ENCODE measurements at regions not wholly inside any gene's neighbourhood (a gene's known extent, or its start where the extent isn't known, plus 50 kb on each side); places are given as distances from the start of the nearest gene placed in this dataset.

DNA sequence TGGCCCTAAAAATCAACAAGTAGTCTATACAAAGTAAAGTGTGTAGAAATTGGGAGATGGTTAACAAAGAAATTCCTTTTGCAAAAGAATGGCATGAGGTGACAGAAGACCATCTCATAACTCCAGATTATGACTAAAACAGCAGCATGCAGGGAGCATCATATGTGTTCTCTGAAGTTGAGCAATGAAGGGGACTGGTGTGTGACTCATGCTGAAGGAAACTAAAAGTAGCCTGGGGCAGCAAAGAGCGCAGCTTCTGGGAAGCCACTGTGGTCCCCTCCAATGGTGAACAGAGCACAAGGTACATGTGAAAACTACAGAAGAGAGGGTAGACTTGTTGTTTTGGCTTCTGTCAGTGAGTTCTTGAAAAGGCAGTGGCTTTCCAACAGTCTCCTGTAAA is 133.4 kb downstream of the MACC1 start:
- Histone ChIP-seq H3K23me2 (ENCODE audit: insufficient read length, low read depth, low read length, poor library complexity, severe bottlenecking) (no peaks in the 10 kb centered on the region), H3K4me2 (ENCODE audit: insufficient read depth, insufficient read length, low read length) (no peak overlapping the region), H2BK5ac (ENCODE audit: insufficient read length, low read length) (no peak overlapping the region), H3K9me3 (ENCODE audit: control insufficient read depth, low read depth, low read length) (no peaks in the 10 kb centered on the region), H2AFZ (ENCODE audit: low read length) (no peak overlapping the region), H4K5ac (ENCODE audit: insufficient read length, low read depth, low read length) (no peak overlapping the region), H3K79me2 (ENCODE audit: insufficient read depth, low read length) (peaks cover 14% of the 10 kb centered on the region; the same call in 1 of the 2 replicates), H3K27me3 (ENCODE audit: insufficient read depth, low read length) (no peaks in the 10 kb centered on the region), H4K8ac (replicated peaks; ENCODE audit: insufficient read length, low read depth, low read length) (no peak overlapping the region), H2BK12ac (ENCODE audit: insufficient read length, low read depth, low read length) (no peak overlapping the region), H3K18ac (ENCODE audit: insufficient read length, low read depth, low read length) (no peak overlapping the region), H4K91ac (ENCODE audit: insufficient read length, low read depth, low read length) (no peak overlapping the region), H3K27ac (ENCODE audit: insufficient read length, low read depth, low read length) (peak overlapping the region; percentile 1), H2BK15ac (ENCODE audit: low read depth, low read length) (no peak overlapping the region), H3T11ph (ENCODE audit: low read length) (no peak overlapping the region), H3K14ac (ENCODE audit: insufficient read depth, low read length) (no peak overlapping the region), H3K79me1 (ENCODE audit: insufficient read depth, low read depth, low read length, poor library complexity, severe bottlenecking) (no peaks in the 10 kb centered on the region), H2BK20ac (ENCODE audit: low read depth, low read length, poor library complexity, severe bottlenecking) (no peak overlapping the region), H2AK5ac (ENCODE audit: insufficient read length, low read length) (no peak overlapping the region), H3K9ac (ENCODE audit: extremely low read depth, insufficient read length, low read length) (no peak overlapping the region), H3K56ac (ENCODE audit: insufficient read length, low read depth, low read length) (no peak overlapping the region), H3K4me1 (ENCODE audit: insufficient read depth, low read length) (peaks cover 8% of the 10 kb centered on the region), H2BK120ac (ENCODE audit: low read depth, low read length, poor library complexity, severe bottlenecking) (no peak overlapping the region), H3K4ac (ENCODE audit: low read depth, low read length) (no peak overlapping the region), H4K20me1 (ENCODE audit: control insufficient read depth, insufficient read depth, insufficient read length) (no peaks in the 10 kb centered on the region), H3K23ac (ENCODE audit: insufficient read length, low read depth, low read length) (no peak overlapping the region)
- Mint-ChIP-seq H3K36me3 (ENCODE audit: insufficient read depth in 1 of 3, low read depth in 3 of 3) (no peaks in the 10 kb centered on the region; a peak in 1 of 7 replicates), H3K4me1 (peaks cover 7 to 47% of the 10 kb centered on the region in 2 experiments), H3K27ac (peak overlapping the region in 1 of 3 experiments; percentile 29; a peak in 1 of 7 replicates), H3K4me3 (no peak overlapping the region), H3K9me3 (no peaks in the 10 kb centered on the region; a peak in 1 of 5 replicates), H3K27me3 (ENCODE audit: low read depth) (no peaks in the 10 kb centered on the region)
- WGBS (ENCODE audit: extremely low coverage, insufficient read length, low lambda C conversion rate): no CpG with 5 or more reads among the region's 1 CpG
- TF ChIP-seq, protein P1, sequence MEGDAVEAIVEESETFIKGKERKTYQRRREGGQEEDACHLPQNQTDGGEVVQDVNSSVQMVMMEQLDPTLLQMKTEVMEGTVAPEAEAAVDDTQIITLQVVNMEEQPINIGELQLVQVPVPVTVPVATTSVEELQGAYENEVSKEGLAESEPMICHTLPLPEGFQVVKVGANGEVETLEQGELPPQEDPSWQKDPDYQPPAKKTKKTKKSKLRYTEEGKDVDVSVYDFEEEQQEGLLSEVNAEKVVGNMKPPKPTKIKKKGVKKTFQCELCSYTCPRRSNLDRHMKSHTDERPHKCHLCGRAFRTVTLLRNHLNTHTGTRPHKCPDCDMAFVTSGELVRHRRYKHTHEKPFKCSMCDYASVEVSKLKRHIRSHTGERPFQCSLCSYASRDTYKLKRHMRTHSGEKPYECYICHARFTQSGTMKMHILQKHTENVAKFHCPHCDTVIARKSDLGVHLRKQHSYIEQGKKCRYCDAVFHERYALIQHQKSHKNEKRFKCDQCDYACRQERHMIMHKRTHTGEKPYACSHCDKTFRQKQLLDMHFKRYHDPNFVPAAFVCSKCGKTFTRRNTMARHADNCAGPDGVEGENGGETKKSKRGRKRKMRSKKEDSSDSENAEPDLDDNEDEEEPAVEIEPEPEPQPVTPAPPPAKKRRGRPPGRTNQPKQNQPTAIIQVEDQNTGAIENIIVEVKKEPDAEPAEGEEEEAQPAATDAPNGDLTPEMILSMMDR (conservative IDR thresholded peaks at IDR 0.05): no peak
- DNase-seq: no peak
